ENCODE measurements at regions not wholly inside any gene's neighbourhood (a gene's known extent, or its start where the extent isn't known, plus 50 kb on each side); places are given as distances from the start of the nearest gene placed in this dataset.

- Histone ChIP-seq H3K23ac (ENCODE audit: insufficient read length, low read depth, low read length) (no peak overlapping the region), H3K9ac (ENCODE audit: extremely low read depth, insufficient read length, low read length) (no peak overlapping the region), H3K18ac (ENCODE audit: insufficient read length, low read depth, low read length) (no peak overlapping the region), H4K20me1 (ENCODE audit: control insufficient read depth, insufficient read depth, insufficient read length) (no peaks in the 10 kb centered on the region), H2BK5ac (ENCODE audit: insufficient read length, low read length) (no peak overlapping the region), H2BK120ac (ENCODE audit: low read depth, low read length, poor library complexity, severe bottlenecking) (no peak overlapping the region), H2BK15ac (ENCODE audit: low read depth, low read length) (no peak overlapping the region), H3K27me3 (ENCODE audit: insufficient read depth, low read length) (no peaks in the 10 kb centered on the region), H3T11ph (ENCODE audit: low read length) (no peak overlapping the region), H2BK12ac (ENCODE audit: insufficient read length, low read depth, low read length) (no peak overlapping the region), H4K5ac (ENCODE audit: insufficient read length, low read depth, low read length) (no peak overlapping the region), H3K14ac (ENCODE audit: insufficient read depth, low read length) (no peak overlapping the region), H2BK20ac (ENCODE audit: low read depth, low read length, poor library complexity, severe bottlenecking) (no peak overlapping the region), H4K91ac (ENCODE audit: insufficient read length, low read depth, low read length) (no peak overlapping the region), H3K9me3 (ENCODE audit: control insufficient read depth, low read depth, low read length) (no peaks in the 10 kb centered on the region), H3K4ac (ENCODE audit: low read depth, low read length) (no peak overlapping the region), H3K79me1 (ENCODE audit: insufficient read depth, low read depth, low read length, poor library complexity, severe bottlenecking) (no peaks in the 10 kb centered on the region), H3K4me2 (ENCODE audit: insufficient read depth, insufficient read length, low read length) (no peak overlapping the region), H2AFZ (ENCODE audit: low read length) (no peak overlapping the region), H3K79me2 (ENCODE audit: insufficient read depth, low read length) (no peaks in the 10 kb centered on the region), H3K23me2 (ENCODE audit: insufficient read length, low read depth, low read length, poor library complexity, severe bottlenecking) (no peaks in the 10 kb centered on the region), H3K4me1 (ENCODE audit: insufficient read depth, low read length) (no peaks in the 10 kb centered on the region), H4K8ac (replicated peaks; ENCODE audit: insufficient read length, low read depth, low read length) (no peak overlapping the region), H2AK5ac (ENCODE audit: insufficient read length, low read length) (no peak overlapping the region), H3K27ac (ENCODE audit: insufficient read length, low read depth, low read length) (no peak overlapping the region), H3K56ac (ENCODE audit: insufficient read length, low read depth, low read length) (no peak overlapping the region)
- Mint-ChIP-seq H3K9me3 (no peaks in the 10 kb centered on the region), H3K36me3 (ENCODE audit: insufficient read depth in 1 of 3, low read depth in 3 of 3) (no peaks in the 10 kb centered on the region), H3K27ac (no peak overlapping the region), H3K27me3 (ENCODE audit: low read depth) (no peaks in the 10 kb centered on the region), H3K4me1 (peaks cover 0 to 3% of the 10 kb centered on the region in 2 experiments; a peak in 1 of 4 replicates), H3K4me3 (no peak overlapping the region)
- TF ChIP-seq CTCF (conservative IDR thresholded peaks at IDR 0.05) = no peak
- no peak for DNase-seq
- whole genome bisulfite sequencing (ENCODE audit: extremely low coverage, insufficient read length, low lambda C conversion rate) = no CpG with 5 or more reads among the region's 2 CpGs
Measured at GRCh38 chr7:17046259-17046658, 164.5 kb upstream of the AGR3 start.
